ENCODE measurements at regions not wholly inside any gene's neighbourhood (a gene's known extent, or its start where the extent isn't known, plus 50 kb on each side); places are given as distances from the start of the nearest gene placed in this dataset.
A peak's percentile ranks its signal among the peaks of the same experiment; 100 is the strongest.
"Not testable (repeated sequence)": the region's sequence is repeated elsewhere in the genome, so short reads cannot be mapped to it uniquely, and the experiment has no call there.

DNA sequence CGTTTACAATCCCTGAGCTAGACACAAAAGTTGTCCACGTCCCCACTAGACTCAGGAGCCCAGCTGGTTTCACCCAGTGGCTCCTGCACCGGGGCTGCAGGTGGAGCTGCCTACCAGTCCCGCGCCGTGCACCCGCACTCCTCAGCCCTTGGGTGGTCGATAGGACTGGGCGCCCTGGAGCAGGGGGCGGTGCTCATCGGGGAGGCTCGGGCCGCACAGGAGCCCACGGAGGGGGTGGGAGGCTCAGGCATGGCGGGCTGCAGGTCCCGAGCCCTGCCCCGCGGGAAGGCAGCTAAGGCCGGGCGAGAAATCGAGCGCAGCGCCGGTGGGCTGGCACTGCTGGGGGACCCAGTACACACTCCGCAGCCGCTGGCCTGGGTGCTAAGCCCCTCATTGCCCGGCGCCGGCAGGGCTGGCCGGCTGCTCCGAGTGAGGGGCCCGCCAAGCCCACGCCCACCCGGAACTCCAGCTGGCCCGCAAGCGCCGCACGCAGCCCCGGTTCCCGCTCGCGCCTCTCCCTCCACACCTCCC is 1996.0 kb downstream of the PCDH7 start:
- not testable (repeated sequence) for DNase-seq (ENCODE audit: low spot score)

DNA sequence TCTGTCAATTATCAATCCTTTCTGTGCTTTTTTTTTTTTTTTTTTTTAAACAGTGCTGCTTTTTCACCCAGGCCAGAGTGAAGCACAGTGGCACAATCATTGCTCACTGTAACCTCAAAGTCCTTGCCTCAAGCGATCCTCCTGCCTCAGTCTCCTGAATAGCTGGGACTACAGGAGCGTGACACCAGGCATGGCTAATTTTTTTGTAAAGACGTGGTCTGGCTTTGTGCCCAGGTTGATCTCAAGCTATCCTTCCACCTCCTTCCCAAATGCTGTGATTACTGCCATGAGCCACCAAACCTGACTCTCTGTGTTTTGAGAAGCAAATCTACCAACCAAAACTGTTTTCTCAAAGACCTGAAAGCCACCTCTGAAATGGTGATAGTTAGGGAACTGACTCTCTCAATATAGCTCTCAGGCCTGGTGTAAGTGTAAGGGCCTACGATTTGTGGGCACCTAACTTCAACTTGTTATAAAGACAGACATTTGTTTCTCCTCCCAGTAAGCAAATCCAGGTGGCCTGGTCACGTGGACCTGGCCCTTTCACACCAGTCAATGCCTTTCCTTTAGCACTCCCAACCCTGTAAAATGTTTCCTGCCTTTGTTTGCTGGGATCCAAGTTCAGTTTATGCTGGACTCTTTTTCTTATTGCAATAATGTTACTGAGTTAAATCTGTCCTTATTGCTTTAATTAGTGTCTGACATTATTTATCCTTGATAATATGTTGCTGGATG is 2015.9 kb downstream of the PCDH7 start:
- no peak for DNase-seq (ENCODE audit: low spot score)

DNA sequence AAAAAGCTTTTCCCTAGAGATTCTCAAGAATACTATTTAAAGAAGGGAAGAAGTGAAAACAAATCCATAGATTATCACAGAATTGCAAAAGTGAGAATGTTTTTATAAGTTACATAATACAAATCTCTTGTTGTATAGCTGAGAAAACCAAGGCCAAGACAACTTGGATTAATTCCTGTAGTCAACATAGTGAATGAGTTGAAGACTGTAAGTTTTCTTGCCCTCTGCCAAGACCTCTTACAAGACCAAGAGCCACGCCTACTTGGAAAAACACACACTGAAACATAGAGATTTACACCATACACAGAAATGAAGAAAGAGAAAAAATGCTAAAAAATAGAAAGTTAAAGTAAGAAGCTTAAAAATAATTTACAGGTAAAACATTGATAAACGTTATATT is 2024.0 kb downstream of the PCDH7 start:
- no peak for DNase-seq (ENCODE audit: low spot score)

DNA sequence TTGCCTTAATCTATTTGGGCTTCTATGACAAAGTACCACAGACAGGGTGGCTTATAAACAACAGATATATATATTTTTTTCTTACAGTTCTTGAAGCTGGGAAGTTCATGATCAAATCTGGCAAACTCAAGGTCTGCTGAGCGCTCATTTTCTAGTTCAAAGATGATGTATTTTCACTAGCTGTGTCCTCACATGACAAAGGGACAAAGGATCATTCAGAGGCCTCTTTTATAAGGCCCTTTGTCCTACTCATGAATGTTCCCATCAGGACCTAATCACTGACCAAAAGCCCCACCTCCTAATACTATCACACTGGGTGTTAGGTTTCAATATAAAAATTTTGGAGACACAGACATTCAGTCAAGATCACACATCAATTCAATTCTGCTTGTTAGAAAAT is 2025.2 kb downstream of the PCDH7 start:
- DNase-seq (ENCODE audit: low spot score) = peak; percentile 75

DNA sequence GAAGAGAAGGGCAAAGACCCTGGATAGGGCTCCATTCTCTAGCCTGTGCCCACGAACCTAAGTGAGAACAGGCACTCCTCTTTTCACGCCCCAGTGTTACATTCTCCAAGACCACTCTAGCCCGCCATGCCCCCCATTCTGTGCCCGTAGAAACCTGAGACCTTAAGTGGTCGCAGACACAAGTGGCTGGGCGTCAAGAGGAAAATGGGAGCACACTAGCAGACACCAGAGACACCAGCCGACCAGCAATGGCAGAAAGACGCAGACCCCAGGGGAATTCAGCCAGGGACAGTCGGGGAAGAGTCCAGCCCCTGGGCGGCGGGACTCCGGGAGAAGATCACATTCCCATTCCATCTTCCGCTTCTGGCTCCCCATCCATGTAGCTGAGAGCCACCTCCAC is 2027.9 kb downstream of the PCDH7 start:
- DNase-seq (ENCODE audit: low spot score) = no peak

DNA sequence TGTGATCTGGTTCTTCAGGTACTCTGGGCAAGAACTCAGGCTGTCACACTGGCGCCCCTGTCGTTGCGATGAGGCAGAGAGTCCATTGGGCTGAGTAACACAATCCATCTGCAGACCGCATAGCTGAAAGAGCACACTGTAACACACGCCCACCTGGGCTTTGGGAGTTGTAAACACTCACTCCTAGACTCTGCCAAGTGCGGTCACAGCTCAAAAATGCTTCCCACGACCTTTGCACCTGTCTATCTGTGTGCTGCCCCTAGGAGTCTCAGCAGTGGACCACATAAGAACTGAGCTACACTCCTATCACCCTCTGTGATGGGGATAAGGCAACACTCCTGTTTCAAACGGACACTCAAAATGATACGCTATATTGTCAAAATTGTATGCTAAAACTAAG is 2028.3 kb downstream of the PCDH7 start:
- no peak for DNase-seq (ENCODE audit: low spot score)

DNA sequence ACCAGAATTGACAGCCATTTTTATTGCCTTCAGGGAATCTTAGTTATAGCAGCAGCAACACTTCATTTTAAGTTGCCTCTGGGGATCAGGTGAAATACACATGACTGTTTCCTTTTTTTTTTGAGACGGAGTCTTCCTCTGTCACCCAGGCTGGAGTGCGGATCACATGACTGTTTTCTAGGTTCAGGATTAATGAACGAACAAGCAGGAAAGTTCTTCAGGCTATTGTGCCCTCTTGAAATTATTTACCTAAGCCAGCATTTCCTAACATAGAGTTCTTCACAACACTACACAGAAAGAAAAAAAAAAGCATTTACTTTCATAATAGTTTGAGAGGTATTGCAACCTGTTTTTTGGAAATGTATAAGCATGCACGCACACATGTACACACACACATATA is 2032.8 kb downstream of the PCDH7 start:
- no peak for DNase-seq (ENCODE audit: low spot score)

DNA sequence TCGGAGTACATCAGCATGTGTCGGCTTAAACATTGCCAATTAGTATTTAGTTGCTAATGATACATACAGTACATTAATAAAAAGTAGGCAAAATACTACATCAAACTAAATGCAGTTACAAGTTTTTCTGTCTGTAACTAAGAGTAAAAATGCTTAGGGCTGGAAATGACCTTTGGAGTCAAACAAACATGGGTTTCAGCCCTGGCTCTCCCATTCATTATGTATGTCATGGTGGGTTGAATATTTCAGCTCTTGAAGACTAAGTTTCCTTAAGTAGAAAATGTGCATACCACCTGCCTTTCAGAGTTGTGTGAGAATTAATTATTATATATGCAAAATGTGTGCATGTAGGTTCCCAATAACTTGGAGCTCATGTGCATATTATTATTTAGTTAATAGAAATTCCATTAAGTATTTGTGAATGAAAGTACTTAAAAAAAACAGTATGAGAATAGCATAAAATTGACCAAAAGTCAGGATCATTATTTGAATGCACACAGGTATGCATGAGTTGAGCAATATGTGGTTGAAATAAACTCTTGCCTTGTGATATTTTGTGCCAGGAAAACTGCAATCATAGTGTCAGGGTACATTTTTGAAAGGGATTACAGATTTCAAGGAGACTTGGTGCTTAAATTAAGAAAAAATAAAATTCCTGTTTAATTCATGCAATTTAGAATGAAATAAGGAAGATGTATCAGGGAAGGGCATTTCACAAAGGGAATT is 2048.7 kb downstream of the PCDH7 start:
- DNase-seq (ENCODE audit: low spot score) = no peak

DNA sequence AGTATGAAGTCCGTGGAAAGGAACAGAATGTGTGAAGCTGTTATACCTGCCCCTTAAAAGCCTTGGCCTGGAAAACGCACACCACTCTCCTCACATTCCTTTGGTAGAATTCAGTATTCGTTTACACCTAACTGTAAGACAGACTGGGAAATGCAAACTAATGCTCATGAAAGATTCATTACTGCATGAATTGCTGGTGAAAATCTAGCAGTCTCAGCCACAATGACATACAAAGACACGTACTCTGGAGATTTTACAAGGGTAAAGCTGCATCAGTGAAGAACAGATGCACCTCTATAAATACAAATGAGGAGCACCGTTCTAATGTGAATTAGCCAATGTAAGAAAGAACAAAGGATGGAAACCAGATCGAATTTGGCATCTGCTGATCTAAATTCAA is 2051.3 kb downstream of the PCDH7 start:
- no peak for DNase-seq (ENCODE audit: low spot score)

DNA sequence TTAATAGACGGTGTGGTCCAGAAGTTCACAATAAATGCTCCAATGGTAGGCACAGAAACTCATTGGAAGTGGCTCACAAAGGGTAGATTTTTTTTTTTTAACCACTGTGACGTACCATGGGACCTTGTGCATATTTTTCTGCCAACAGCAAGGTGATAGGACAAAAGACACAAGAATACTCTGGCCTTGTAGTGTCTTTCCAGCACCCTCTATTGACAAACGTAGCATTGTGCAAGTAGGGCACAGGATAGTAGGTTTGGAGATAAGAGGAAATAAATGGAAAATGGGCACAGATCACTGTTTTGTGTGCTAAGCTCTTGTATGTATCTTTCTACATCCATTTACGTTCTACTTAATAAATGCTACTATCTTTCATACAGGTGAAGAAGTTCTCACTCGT is 2054.9 kb downstream of the PCDH7 start:
- peak; percentile 32 for DNase-seq (ENCODE audit: low spot score)

DNA sequence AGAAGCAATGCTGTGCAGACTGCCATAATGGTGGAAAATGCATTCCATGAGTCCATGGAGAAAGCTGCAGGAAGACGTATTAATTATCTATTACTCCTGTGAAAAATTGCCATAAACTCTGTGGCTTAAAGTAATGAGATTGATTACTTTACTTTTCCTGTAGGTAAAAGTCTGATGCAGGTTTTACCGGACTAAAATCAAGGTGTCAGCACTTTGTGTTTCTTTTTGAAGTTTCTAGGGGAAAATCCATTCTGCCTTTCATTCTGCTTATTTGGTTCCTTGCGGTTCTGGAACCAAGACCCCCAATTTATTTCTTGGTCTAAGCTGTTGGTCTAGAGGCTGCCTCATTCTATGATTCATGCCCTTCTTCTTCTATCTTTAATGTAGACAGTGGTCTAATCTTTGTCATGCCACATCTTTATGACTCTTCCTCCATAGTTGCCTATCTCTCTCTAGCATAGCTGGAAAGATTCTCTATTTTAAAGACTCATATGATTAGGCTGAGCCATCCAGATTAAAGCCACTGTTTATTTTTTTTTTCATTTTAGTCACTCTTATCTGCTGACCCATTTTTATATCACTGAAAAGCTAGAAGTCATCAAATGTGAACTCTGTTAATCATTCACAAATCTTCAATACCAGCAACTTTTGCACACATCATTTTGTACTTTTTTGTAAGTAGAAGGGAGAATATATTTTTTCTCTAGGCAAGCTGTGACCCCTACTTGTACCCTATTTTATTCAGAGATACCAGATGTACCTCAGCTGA is 2056.4 kb downstream of the PCDH7 start:
- DNase-seq (ENCODE audit: low spot score) = no peak

DNA sequence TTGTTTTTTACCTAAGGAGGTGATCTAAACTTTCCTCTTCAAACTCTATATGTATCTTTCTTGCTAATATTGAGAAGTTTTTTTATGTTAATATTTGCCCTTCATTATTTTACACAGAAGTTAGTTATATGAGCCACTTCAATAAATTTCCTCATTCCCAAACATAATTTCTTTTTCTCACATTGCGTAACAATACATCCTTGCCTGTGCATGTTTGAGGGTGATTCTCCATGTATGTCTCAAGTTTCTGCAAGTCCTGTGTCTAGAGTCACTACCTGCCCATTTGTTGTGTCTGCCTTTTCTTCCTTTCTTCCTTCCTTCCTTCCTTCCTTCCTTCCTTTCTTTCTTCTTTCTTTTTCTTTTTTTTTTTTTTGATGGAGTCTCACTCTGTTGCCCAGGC is 2057.9 kb downstream of the PCDH7 start:
- no peak for DNase-seq (ENCODE audit: low spot score)

DNA sequence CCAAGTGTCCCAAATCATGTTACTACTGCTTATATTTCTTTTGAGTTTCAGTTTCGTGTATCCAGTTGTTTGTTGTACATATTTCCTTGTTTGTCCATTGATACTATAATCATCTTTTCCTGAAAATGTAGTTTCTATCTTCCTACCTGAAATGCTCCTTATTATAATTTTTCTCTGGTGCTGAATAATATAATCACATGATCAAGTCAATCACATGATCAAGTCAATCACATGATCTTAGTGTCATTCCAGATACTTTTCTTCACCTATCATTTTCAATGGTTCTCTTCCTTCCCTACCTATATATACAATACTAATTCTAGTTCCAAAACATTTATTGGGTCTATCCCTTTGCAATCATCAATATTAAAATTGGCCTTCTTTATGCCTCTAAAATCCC is 2058.8 kb downstream of the PCDH7 start:
- no peak for DNase-seq (ENCODE audit: low spot score)

DNA sequence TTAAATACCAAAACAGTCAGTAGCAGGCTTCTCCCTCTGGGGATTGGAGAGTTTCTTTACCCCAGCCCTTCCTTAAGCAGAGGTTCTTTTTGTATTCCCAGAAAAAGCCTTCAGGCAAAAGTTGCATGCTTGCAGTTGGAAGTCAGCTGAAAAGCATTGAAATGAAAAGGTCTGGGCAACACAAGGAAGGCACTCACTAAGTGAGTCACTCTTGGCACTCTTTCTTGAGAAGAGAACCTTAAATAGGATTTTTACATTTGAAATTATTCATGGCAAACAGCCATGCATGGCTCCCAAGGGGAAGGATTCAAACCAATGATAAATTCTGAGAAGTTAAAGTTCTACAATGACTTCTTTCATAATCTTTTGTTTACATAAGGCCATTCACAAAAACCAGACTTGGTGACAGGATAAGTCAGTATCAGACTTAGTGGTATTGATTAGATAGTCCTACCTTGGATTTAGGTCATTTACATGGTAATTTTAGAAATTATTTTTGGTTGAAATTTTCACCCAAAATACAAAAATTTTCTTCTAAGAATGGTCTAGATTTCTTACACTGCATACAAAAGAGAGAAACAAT is 2068.9 kb downstream of the PCDH7 start:
- DNase-seq (ENCODE audit: low spot score) = peak; percentile 55

DNA sequence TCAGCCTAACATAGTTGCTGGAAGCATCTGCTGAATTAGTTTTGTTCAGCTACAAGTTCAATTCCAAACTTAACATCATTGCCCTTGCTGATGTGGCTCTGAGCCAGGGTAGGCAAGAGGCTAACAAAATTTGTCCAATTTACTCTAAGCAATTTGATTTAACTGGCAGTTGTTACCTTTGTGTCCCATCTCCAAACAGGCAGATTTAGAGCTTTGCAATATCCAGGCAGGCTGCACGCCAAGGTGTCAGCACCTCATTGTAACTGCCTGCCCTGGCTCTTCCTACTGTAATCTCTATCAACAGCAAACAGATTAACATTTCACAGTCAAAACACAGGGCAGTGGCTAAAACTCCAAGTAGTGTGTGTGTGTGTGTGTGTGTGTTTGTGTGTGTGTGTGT is 2070.6 kb downstream of the PCDH7 start:
- no peak for DNase-seq (ENCODE audit: low spot score)

DNA sequence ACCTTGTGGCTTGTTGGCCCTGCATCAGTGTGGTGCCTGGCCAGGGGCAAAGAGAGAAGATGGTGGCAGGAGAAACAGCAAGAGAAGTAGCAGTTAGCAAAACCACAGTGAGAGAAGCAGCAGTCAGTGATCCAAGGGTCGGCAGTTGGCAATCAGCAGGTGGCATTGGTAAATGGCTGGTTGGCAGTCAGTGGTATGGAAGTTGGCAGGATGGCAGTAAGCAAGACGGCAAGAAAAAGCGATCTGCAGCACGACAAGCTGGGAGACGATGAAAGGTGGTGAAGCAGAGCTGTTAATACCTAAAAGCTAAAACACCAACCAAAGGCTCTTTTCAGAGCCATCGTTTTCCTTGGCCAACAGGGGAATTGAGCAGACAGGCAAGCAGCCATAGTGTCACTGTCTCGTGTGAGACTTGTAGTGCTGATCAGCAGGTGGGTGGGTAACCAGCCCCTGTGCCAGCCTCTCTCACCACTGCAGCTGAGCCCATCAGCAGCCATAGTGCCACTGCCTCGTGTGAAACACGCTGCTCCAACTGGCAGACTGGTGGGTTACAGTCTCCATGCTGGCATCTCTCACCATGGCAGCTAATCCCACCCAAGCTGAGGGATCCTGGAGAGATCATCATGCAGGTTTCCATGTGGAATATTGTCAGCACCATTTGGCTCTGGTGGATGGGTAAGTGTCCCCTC is 2078.4 kb downstream of the PCDH7 start:
- no peak for DNase-seq (ENCODE audit: low spot score)

DNA sequence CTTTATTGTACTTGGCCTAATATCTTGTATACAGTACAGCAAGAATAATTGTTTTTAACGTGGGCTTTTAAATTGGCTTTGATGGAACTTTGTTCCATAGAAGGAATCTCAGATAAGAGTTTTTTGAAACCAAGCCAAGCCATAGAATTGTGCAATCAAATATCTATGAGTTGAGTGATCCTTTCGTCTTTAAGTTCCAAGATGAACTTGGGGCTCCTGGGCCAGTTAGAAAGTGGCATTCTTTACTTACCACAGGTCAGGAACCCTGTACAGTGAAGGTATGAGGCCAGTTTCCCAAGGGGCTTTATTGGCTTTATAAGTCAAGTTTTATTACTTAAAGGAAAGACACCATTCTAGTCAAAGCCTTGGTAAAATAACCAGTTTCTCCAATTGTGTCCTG is 2104.2 kb downstream of the PCDH7 start:
- DNase-seq (ENCODE audit: low spot score) = no peak

DNA sequence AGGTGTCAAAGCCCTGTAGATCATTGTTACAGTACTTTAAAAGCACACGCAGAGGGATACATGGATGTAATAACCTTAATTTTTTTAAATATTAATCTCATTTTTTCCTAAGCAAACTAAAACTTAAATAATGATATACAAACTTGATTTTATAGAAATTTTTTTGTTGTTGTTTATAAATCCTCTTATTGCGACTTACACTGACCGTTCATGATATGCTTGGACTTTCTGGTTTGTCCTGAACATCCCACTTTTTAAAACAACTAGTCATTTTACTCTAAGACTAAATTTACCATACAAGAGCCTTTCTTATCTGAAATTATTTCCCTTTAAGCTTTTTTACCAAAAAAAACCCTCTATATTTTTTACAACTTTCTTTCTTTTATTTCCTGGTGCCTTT is 2106.0 kb downstream of the PCDH7 start:
- no peak for DNase-seq (ENCODE audit: low spot score)

DNA sequence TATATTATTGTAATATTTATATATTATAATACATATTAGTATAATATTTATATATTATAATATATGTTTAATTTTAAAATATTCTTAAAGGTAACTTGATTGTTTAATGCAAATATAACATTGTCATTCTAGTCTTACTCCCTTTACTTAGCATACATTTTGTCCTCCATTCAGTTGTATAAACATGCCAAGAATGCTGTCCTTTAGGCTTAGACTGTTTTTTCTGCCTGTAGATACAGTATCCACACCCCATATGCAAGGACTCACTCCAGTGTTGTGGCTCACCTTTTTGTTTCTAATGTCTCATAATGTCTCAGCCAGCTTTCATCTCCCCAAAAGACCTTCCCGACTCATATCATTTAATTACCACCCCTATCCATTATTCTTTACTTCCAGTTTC is 2110.0 kb downstream of the PCDH7 start:
- no peak for DNase-seq (ENCODE audit: low spot score)

DNA sequence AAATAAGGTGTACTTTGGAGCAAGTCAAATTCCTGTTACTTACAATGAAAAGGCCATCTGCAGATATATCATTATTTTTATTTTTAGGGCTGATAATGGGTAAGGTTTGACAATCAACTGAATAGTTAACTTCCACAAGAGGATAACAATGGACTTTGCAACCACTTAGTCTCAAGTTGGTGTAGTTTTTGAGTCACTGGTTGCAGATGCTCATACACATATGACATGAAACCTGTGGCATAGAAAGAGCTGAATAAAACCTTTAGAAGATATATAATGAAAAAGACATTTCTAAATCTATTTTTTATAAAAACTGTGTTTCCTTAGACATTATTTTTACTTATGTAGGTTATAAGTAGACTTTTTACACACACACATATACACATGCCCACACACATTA is 2110.9 kb downstream of the PCDH7 start:
- no peak for DNase-seq (ENCODE audit: low spot score)

DNA sequence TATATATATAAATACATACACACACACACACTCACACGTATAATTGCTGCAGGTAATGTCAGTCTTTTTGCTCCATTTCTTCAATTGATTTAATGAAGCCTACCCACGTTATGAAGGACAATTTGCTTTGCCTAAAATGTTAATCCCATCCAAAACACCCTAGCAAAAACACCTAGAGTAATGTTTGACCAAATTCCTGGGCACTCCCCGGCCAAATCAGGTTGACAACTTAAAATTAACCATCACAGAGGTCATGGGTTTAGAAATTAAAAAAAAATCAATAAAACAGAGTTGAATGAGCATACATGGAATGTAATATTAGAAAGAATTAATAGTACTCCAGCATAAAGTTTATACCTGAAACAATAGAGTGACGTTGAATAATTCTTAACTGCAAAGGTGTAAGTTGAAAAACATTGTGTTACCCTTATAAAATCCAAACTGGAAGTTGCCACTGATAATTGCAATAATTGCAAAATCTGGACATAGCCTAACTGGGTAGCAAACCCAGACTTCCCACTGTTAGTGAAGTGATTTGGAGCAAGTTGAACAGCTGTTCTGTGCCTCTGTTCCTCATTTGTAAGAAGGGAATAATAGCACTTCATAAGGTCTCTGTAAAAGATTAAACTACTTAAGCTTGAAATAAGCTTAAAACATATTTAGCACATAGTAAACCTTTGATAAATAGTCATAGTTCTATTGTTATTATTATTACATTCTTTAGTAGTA is 2120.5 kb downstream of the PCDH7 start:
- DNase-seq (ENCODE audit: low spot score) = no peak
